Stimulated activated CD8-positive, alpha-beta memory T cell treated with anti-CD3 and anti-CD28 coated beads, Interleukin-15, amount 100 ng/mL, for 1 hour (primary cell): ENCODE measurements at regions not wholly inside any gene's neighbourhood (a gene's known extent, or its start where the extent isn't known, plus 50 kb on each side); places are given as distances from the start of the nearest gene placed in this dataset.
"Not testable (repeated sequence)": the region's sequence is repeated elsewhere in the genome, so short reads cannot be mapped to it uniquely, and the experiment has no call there.

ENCODE experiments used
- DNase-seq: peaks from one replicate; pipeline ENCODE4 v3.0.0-alpha.2; 2020; ENCODE audit warnings: low read depth

DNA sequence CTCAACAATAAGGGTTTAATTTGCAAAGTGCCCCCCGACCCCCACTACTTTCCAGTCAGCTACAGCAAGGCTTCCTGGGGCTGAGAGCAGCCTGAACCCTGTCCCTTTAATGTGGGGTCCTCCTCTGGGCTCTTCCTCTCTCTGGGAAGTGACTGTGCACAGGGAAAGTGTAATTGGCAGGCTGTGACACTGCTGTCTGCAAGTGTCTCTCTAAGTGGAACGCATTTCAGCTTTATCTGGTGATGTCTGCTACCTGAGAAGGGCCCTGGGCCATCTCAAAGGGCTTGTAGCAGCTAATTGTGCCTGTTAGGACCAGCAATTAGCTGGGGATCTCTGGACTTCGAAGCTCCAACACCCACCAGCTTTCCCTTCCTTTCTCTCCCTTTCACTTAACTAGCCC lies 406.6 kb downstream of the TSHZ3 start:
- DNase-seq = no peak

DNA sequence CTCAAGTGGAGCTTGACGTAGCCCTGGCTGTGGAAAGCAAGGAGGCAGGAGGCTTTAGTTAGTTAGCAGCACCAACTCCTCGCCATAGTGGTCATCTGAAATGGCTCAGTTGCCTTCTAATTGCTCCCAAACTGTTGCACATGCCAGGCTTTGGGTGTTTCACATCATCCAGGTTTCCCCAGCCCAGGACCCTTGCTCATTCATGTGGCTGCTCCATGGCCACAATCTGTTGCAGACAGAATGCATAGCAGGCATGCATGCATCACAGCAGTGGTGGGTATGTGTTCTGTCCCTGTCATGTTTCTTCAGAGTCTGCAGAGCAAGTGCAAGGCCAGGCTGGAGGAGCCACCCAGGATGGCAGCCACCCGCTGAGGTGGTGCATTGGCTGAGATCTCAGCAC lies 407.6 kb downstream of the TSHZ3 start:
- no peak for DNase-seq

DNA sequence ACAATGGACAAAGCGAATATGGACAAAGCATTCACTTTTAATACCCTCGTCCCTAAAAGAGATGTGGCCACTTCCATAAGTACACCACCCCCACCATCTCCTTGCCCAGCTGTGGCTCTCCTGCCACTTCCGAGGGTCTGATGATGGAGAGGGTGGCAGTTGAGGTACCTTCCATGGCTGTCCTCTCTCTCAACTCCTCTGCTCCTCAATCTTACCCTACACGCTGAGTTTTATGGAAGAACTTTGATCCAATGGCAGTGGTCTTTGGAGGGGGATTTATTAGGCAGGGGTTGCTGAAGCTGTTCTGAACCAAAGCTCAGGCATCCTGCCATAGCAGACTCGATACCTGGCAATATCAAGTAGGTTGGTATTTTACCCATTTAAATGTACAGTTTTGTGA lies 413.0 kb downstream of the TSHZ3 start:
- no peak for DNase-seq

DNA sequence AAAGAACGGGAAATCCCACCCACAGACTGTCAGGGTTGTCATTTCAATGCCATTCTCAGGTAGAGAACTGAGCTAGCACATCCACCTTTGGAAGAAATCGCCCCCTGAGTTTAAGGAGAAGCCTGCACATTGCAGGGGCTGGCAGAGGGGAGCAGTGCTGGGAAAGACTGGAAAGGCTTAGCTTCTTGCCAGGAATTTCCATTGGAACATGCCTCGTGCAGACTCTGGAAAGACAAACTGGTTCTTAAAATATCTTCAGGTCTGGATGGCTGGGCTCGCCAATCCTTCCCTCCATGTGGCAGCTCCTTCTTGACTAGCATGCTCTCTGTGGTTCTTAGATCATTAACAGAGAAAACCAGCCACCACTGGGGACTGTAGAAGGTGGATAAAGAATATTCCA lies 414.1 kb downstream of the TSHZ3 start:
- DNase-seq = no peak

DNA sequence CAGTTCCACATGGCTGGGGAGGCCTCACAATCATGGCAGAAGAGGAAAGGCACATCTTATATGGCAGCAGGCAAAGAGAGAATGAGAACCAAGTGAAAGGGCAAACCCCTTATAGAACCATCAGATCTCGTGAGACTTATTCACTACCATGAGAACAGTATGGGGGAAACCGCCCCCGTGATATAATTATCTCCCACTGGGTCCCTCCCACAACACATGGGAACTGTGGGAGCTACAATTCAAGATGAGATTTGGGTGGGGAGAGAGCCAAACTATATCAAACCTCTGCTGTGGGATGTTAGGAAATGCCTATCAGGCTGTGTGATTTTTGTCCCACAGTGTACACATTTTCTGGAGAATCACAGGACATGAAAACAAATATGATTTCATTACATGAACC lies 415.8 kb downstream of the TSHZ3 start:
- DNase-seq = not testable (repeated sequence)

DNA sequence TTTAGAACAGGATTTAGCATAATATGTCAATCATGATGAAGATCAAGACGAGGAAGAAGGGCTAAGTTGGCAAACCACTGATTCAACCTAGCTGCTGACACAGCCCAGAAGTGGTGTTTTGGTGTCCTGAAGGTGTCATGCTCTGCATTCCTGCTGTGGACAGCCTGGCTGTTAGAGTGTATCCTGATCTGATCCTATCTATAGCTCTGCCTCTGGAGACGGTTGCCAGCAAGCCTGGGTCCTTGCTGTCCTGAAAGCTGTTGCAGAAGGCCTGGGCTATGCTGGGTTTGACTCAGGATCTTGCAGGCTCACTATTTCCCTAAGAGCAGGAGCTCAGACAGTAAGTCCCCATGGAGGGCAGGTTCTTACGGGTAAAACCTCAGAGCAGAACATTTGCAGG lies 416.4 kb downstream of the TSHZ3 start:
- no peak for DNase-seq

DNA sequence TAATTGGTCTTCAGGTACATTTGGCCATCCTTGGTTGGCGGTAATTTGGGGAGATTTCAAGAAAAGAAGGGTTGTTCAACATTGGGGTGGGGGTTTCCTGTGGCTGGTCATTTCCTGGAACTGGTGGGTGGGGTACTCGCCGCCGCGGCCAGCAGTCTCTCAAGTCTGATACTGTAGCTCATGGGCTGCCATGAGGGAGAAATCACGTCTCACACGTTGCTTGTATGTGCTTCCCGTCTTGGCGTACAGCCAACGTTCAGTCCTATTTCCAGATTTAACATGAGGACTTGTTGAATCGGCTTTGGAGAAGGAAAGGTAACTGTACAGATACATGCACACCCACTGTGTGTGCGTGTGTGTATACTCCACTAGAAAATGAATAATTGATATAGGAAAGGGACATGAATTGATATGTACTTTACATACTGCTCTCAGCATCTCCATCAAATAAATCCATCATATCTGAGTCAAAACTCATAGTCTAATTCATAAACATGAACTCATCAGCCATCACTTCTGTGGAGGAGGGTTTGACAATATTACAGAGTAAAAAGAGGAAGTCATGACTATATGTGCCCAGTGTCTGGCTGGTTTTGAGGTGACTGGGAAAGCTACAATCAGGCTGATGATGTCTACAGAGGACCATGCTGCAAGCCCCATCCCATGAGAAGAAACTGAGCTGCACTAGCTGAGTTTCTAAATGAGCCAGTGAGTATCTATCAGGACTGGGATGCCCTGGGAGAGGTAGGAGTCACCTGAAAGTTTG lies 418.1 kb downstream of the TSHZ3 start:
- DNase-seq = no peak

GRCh38 chr19:30927705-30928104 lies 421.5 kb downstream of the TSHZ3 start:
- DNase-seq = no peak

DNA sequence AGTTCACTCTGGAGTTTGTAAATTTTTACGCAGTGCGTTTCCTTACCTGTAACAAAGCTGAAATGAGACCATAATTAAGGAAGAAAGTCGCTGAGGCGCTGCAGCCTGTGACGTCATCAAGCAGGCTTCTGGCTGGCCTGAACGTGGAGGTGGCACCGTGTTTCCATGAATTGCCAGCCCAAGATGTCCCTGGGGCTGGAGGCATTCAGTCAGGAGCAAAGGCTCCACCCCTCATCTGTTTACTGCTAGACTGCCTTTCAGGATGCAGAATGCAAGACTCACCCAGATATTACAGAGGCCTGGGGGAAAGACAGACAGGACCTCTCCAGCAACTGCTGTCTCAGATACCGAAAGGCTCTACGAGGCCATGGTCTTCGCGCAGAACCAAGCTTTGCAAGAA lies 424.6 kb downstream of the TSHZ3 start:
- no peak for DNase-seq

- no peak for DNase-seq
These were observed 425.1 kb downstream of the TSHZ3 start for GRCh38 chr19:30924069-30924636.

DNA sequence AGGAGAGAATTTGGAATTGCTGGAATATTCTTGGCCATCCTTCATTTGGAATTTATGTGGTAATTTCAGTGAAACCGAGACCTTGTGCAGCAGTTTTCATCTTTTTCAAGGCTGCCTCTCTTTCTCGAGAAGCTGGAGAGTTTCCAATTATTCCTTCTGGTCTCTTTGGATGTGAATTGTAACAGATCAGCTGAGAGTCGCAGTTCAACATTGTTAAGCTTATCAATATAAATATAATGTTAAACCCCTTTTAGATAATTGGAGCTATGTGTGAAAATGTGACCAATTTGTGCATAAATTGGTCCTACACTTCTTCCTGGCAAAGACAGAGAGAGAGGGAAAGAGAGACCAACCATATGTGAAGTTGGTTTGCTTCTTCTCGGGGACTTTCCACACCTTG lies 425.6 kb downstream of the TSHZ3 start:
- DNase-seq = no peak

- DNase-seq = no peak
These were observed 426.1 kb downstream of the TSHZ3 start for GRCh38 chr19:30923096-30923495.

- DNase-seq = no peak
These were observed 429.0 kb downstream of the TSHZ3 start for GRCh38 chr19:30920222-30920621.

GRCh38 chr19:30919737-30920136 lies 429.5 kb downstream of the TSHZ3 start:
- no peak for DNase-seq

GRCh38 chr19:30916238-30916637 lies 433.0 kb downstream of the TSHZ3 start:
- DNase-seq = no peak

DNA sequence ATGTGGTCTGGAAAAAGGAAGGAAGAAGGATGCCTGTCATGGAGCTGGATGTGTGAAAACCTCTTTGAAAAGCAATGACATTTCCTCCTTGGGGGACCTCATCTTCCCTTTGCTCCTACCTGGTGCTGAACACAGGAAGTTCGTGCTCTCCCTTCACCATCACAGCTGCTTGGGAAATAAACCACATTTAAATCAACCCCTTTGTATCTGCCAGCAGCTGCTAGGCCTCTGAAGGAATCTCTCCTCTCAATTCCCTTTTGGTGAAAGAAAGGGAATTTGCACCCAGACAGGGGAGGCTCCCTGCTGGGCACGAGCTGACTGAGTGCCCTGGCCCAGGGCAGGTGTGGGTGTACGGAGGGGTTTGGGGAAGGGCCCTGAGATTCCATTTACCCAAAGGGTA lies 437.7 kb downstream of the TSHZ3 start:
- no peak for DNase-seq

GRCh38 chr19:30910485-30911240 lies 438.6 kb downstream of the TSHZ3 start:
- no peak for DNase-seq

GRCh38 chr19:30909216-30909615 lies 440.0 kb downstream of the TSHZ3 start:
- DNase-seq = no peak

DNA sequence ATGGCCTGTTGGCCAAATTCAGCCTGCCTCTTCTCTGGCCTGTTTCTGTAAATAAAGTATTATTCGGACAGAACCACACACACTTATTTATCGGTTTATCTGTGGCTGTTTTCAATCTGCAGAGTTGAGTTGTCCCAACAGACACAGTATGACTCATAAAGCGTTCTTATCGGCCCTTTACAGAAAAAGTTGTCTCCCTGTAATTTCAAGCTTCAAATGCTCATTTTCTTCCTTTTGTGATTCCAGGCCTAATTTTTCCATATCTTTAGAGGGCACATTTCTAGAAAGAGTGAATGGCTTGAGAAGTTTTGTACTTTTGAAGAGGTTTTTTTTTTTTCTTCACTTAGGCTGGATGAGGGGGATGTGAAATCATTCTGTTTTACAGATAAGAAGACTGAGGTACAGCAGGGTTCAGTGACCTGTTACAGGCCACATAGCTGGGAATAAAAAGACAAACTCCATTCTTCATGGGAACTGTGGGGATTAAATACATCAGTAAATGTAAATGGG lies 440.9 kb downstream of the TSHZ3 start:
- DNase-seq = no peak

- DNase-seq = no peak
These were observed 442.4 kb downstream of the TSHZ3 start for GRCh38 chr19:30906871-30907270.

DNA sequence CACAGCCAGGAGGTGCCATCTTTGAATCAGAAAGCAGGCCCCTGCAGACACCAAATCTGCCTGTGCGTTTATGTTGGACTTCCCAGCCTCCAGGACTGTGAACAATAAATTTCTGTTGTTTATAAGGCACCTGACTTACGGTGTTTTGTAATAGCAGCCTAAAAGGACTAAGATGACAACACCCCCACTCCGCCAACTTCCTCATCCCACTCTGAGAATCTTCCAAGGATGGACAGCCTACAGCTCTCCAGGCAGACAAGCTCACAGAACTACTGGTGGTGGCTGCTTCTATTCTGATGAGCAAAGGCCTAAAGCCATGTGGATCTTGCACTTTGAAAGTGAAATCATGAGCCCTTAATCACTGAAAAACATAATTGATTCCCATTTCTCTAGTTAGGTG lies 449.2 kb downstream of the TSHZ3 start:
- DNase-seq = no peak

DNA sequence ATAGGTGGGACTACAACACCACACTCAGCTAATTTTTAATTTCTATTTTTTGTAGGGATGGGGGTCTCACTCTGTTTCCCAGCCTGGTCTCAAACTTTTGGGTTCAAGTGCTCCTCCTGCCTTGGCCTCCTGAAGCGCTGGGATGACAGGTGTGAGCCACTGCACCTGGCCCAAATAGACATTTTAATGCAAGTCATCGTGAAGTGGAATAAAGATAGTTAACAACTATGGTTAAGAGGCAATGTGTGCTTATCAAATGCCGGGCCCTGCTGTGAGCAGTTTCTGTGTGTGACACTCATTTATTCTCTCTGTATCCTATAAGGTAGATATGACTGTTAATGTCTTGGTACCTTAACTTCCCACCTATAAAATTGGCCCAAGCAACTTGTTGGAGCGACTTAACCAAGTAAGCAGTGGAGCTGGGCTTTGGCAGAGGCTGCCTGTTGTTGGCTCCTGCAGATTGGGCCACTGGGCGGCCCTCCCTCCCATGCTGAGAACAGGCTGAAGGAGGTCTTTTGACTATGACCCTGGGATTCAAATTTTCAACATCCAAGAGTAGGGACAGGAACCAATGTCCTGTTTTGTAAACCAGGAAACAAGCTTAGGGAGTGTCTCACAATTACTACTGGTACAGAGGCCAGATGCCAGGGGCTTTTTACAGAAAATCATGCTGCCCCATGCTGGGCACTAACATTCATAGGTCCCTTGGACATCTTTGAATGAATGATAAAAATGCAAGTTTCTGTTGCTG lies 450.7 kb downstream of the TSHZ3 start:
- no peak for DNase-seq
